GM06990 (cell line): ENCODE measurements at regions not wholly inside any gene's neighbourhood (a gene's known extent, or its start where the extent isn't known, plus 50 kb on each side); places are given as distances from the start of the nearest gene placed in this dataset.

Source experiments
- DNase-seq: peaks from one replicate; pipeline ENCODE4 v3.0.0-alpha.2; 2011; ENCODE audit not compliant: insufficient read length; ENCODE audit errors: extremely low read depth
- H3K27me3 ChIP-seq: replicated peaks from 2 replicates; pipeline ENCODE4 v1.6.0; 2011; ENCODE audit warnings: low read length; ENCODE audit not compliant: control insufficient read depth, insufficient read depth
- H3K36me3 ChIP-seq: 2 replicates; pipeline ENCODE4 v1.5.1; 2011; ENCODE audit warnings: low read length; ENCODE audit not compliant: control insufficient read depth, insufficient read depth
- H3K4me3 ChIP-seq: replicated peaks from 2 replicates; pipeline ENCODE4 v1.5.1; 2011; ENCODE audit warnings: low read depth, mild to moderate bottlenecking, control low read depth, low read length
- CTCF ChIP-seq: IDR thresholded peaks from 2 replicates; pipeline ENCODE4 v1.5.1; 2011; ENCODE audit warnings: low read length, control low read depth, mild to moderate bottlenecking, inconsistent platforms; ENCODE audit not compliant: insufficient read depth, poor library complexity, severe bottlenecking

DNA sequence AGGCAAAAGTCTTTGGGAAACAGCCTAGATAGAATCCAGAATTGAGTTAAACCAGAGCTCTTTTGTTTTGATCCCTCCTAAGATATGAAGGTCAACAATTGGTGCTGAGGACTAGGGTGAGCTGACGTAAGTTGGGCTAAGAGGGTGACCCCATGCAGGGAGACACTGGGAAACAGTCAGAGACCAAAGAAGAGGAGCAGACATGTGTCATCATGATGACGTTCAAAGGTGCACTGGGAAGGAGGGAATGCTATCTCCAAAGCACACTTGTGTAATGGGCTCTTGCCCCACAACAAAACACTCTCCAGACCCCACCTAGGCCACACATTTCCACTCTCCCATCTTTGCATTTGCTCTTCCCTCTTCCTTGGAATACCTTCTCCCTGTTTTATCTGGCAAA lies 481.4 kb downstream of the COG6 start:
- TF ChIP-seq CTCF: no peak
- DNase-seq: no peak
- Histone ChIP-seq H3K27me3 (no peaks in the 10 kb centered on the region; the same call in none of the 2 replicates), H3K36me3 (no peaks in the 10 kb centered on the region), H3K4me3 (no peak overlapping the region)

GRCh38 chr13:40137400-40137799 lies 481.9 kb downstream of the COG6 start:
- H3K4me3 ChIP-seq: no peak overlapping the region
- DNase-seq: no peak
- no peaks in the 10 kb centered on the region for H3K36me3 ChIP-seq
- TF ChIP-seq CTCF: no peak
- no peaks in the 10 kb centered on the region; the same call in none of the 2 replicates for H3K27me3 ChIP-seq

DNA sequence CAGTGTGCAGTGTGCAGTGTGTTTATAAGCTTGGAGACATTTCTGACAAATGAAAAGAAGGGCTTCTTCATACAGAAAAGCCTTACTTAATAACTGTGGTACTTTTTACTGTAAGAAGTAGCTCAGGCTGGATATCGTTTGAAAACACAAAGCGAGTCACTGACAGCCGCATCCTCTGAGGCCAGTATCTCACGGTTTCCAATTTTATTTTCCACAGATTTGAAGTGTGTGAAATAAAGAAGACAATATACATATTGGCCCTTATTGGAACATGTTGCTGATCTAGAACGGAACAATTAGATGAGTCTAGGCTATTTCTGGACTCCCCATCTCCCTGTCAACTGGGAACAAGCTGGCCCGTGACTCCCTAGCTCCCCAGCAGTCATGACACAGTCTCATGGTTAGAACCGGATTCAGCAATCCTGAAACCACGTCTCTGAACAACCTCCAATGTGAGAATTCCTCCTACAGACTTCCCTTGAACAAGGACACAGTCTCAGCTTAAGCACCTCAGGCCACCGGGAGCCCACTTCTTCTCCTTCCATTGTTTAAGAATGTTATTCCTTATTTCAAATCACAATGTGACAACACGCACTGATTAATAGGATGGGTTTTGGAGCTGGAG lies 484.5 kb downstream of the COG6 start:
- no peak for TF ChIP-seq CTCF
- Histone ChIP-seq H3K27me3 (no peaks in the 10 kb centered on the region; the same call in none of the 2 replicates), H3K36me3 (no peaks in the 10 kb centered on the region), H3K4me3 (no peak overlapping the region)
- no peak for DNase-seq

DNA sequence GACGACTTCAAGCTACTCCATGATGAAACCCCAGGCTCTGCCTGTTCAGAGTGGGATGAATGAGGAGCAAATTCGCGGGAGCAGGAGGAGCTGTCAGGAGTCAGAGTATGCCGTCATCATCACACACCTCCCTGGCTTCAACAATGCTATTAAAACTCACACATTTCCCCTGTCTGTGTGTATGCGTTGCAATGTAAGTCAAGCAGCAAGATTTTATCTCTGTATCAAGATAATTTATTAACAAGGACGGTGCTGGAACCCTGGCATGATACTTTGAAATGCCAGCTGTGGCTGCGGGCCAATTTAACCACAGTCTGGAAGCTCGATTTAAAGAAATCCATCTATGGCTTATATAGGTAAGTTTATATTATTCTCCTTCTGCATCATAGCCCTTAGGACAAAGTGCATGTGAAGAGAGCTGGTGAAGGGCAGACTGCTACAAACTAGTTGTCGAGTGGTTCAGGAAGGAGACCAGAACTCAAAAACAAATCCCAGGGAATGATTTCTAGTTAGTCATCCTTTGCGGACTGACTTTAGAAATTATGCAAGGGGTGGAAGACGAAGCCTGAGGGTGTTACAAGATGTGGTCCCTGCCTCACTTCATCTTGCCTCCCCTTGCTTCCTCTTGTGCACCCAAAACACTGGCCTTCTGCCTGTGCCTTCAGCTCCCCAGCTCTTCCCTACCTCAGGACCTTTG lies 486.5 kb downstream of the COG6 start:
- Histone ChIP-seq H3K27me3 (no peaks in the 10 kb centered on the region; the same call in none of the 2 replicates), H3K4me3 (no peak overlapping the region), H3K36me3 (no peaks in the 10 kb centered on the region)
- TF ChIP-seq CTCF: no peak
- no peak for DNase-seq

DNA sequence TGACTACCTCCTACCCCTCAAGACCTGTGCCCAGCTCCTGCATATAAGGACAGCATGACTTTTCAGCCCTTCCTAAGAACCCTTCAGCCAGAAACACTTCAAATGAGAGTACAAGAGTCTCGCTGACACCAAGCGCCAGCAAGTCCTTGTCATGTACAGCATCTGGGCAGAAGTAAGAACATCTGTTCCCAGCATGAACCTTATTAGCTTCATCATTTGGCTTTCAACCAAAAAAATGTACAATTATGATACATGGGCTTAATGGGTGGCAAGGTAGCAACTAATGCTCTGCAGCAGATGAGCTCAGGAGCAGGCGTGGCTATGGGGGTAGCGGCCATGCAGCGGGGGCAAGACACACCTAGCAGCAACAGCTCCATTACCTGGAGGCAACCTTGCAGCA lies 487.6 kb downstream of the COG6 start:
- no peak overlapping the region for H3K4me3 ChIP-seq
- no peak for DNase-seq
- TF ChIP-seq CTCF: no peak
- no peaks in the 10 kb centered on the region; the same call in none of the 2 replicates for H3K27me3 ChIP-seq
- no peaks in the 10 kb centered on the region for H3K36me3 ChIP-seq
